Activated naive CD4-positive, alpha-beta T cell treated with anti-CD3 and anti-CD28 coated beads, Interleukin-2, amount 50 U/mL, for 72 hours (primary cell): ENCODE measurements at regions not wholly inside any gene's neighbourhood (a gene's known extent, or its start where the extent isn't known, plus 50 kb on each side); places are given as distances from the start of the nearest gene placed in this dataset.
"Not testable (repeated sequence)": the region's sequence is repeated elsewhere in the genome, so short reads cannot be mapped to it uniquely, and the experiment has no call there.

ENCODE experiments used
- ATAC-seq, 2 donors: fragments of 150-1000 bp; cut with Tn5 transposase; 2 replicates each; pipeline ENCODE4 v1.10.0; 2021; ENCODE audit warnings: mild to moderate bottlenecking in 2 of 2, moderate library complexity in 2 of 2
- DNase-seq, 2 donors: peaks; one replicate each; pipeline ENCODE4 v3.0.0; 2021 to 2022; ENCODE audit warnings: low spot score in 2 of 2
- H3K27ac Mint-ChIP-seq, 2 donors: one replicate each; pipeline ENCODE4 v1.8.0; 2022; ENCODE audit warnings: mild to moderate bottlenecking in 2 of 2, mixed read lengths in 2 of 2
- H3K36me3 Mint-ChIP-seq, 2 donors: one replicate each; pipeline ENCODE4 v1.8.0; 2022; ENCODE audit warnings: mixed read lengths in 2 of 2
- H3K9me3 Mint-ChIP-seq, 2 donors: one replicate each; pipeline ENCODE4 v1.8.0; 2022; ENCODE audit warnings: mixed read lengths in 2 of 2

DNA sequence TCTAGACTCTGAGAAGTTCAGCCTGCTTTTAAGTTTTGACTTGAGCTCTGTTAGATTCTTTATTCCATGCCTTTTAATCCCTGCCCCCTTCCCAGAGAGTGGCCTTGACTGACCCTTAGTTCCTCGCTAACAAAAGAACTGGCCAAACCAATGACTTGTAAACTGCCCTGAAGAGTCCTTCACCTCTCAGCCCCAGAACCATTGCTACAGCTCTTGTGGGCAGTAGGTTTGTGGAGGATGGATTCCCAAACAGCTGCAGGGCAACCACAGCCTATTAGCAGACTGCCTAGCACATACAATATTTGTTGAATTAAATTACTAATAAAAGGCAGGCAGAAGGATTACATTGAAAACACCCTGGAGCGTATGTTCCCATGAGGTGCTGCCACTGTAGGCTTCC, 163.9 kb downstream of the MAIP1 start:
- no peak for DNase-seq
- ATAC-seq: no peak
- H3K36me3 Mint-ChIP-seq: peaks cover 0 to 6% of the 10 kb centered on the region in 2 donors
- peaks cover 0 to 14% of the 10 kb centered on the region in 2 donors for H3K9me3 Mint-ChIP-seq
- no peak overlapping the region for H3K27ac Mint-ChIP-seq

DNA sequence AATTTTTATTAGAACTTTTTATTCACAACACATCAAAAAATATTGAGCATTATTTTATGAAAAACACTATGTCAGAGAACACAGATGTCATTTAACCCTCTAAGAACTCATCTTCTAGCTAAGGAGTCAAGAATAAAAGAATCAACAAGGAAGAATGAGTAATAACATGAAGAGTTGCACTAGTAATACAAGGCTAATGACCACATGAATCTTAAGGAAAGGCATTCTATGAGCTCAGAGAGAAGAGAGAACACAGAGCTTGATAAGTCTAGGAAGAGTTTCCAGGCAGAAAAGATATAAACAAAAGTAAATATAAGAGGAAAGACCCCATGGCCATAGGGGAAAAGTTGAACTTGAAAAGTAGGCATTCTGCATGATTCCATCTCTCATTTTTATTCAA, 166.5 kb downstream of the MAIP1 start:
- H3K36me3 Mint-ChIP-seq: peaks cover 0 to 6% of the 10 kb centered on the region in 2 donors
- peaks cover 0 to 7% of the 10 kb centered on the region in 2 donors for H3K9me3 Mint-ChIP-seq
- no peak for DNase-seq
- ATAC-seq: no peak
- H3K27ac Mint-ChIP-seq: no peak overlapping the region

DNA sequence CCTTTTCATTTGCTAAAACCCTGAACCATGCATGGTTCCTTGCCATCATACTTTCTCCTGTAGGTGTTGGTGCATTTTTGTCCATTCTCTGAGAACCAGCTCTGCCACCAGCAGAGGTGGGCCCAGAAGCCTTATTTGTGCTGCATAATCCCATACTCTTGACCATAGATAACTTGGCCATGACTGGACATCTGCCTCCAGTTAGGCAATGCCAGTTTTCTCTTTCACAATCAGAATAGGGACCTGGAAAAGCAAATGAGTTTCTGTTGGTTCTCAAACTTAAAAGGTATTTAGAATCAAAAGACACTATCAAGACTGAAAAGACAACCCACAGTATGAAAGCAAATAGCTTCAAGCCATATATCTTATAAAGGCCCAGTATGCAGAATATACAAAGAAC, 167.3 kb downstream of the MAIP1 start:
- H3K9me3 Mint-ChIP-seq: peaks cover 0 to 7% of the 10 kb centered on the region in 2 donors
- no peak overlapping the region for H3K27ac Mint-ChIP-seq
- H3K36me3 Mint-ChIP-seq: peaks cover 0 to 6% of the 10 kb centered on the region in 2 donors
- DNase-seq (no peak), ATAC-seq (no peak)

- not testable (repeated sequence) for DNase-seq, H3K36me3 Mint-ChIP-seq, H3K27ac Mint-ChIP-seq, ATAC-seq, H3K9me3 Mint-ChIP-seq
These were observed 169.4 kb downstream of the MAIP1 start for GRCh38 chr2:200124665-200125368.

GRCh38 chr2:200125444-200126284, 170.3 kb downstream of the MAIP1 start:
- Mint-ChIP-seq H3K27ac (no peak overlapping the region), H3K9me3 (peaks cover 0 to 7% of the 10 kb centered on the region in 2 donors), H3K36me3 (no peaks in the 10 kb centered on the region)
- DNase-seq: no peak
- no peak for ATAC-seq

GRCh38 chr2:200126285-200126670, 170.9 kb downstream of the MAIP1 start:
- not testable (repeated sequence) for H3K27ac Mint-ChIP-seq, ATAC-seq, H3K9me3 Mint-ChIP-seq, H3K36me3 Mint-ChIP-seq, DNase-seq

DNA sequence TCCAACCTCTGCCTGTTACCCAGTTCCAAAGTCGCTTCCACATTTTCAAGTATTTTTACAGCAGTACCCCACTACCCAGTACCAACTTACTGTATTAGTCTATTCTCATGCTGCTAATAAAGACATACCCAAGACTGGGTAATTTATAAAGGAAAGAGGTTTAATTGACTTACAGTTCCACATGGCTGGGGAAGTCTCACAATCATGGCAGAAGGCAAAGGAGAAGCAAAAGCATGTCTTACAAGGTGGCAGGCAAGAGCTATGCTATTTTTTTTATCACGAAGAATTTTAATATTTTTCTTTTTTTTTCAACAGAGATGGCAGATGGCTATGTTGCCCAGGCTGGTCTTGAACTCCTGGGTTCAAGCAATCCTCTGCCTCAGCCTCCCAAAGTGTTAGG, 171.3 kb downstream of the MAIP1 start:
- not testable (repeated sequence) for H3K9me3 Mint-ChIP-seq, H3K36me3 Mint-ChIP-seq, DNase-seq, ATAC-seq, H3K27ac Mint-ChIP-seq

DNA sequence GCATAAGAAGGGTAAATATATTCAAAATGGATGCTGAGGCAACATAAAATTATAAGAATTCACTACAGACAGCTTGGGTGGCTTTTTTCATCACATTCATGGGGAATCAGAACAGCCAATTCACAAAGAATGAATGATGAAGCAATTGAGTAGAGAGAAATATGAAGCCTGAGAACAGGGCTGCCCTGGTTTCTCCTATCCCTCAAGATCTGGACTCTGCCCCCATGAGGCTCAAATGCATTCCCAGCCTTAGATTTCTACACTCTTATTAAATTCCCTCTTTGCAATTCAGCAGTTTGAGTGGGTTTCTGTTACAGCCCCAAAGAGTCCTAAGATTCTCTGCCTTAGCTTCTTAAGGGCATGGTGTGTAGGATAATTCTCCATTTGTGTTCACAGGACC, 172.5 kb downstream of the MAIP1 start:
- H3K27ac Mint-ChIP-seq: no peak overlapping the region
- peaks cover 0 to 7% of the 10 kb centered on the region in 2 donors for H3K9me3 Mint-ChIP-seq
- no peak for DNase-seq
- ATAC-seq: no peak
- H3K36me3 Mint-ChIP-seq: no peaks in the 10 kb centered on the region

GRCh38 chr2:200128296-200128695, 172.9 kb downstream of the MAIP1 start:
- Mint-ChIP-seq H3K36me3 (no peaks in the 10 kb centered on the region), H3K27ac (no peak overlapping the region), H3K9me3 (peaks cover 0 to 7% of the 10 kb centered on the region in 2 donors)
- DNase-seq (no peak), ATAC-seq (no peak)

DNA sequence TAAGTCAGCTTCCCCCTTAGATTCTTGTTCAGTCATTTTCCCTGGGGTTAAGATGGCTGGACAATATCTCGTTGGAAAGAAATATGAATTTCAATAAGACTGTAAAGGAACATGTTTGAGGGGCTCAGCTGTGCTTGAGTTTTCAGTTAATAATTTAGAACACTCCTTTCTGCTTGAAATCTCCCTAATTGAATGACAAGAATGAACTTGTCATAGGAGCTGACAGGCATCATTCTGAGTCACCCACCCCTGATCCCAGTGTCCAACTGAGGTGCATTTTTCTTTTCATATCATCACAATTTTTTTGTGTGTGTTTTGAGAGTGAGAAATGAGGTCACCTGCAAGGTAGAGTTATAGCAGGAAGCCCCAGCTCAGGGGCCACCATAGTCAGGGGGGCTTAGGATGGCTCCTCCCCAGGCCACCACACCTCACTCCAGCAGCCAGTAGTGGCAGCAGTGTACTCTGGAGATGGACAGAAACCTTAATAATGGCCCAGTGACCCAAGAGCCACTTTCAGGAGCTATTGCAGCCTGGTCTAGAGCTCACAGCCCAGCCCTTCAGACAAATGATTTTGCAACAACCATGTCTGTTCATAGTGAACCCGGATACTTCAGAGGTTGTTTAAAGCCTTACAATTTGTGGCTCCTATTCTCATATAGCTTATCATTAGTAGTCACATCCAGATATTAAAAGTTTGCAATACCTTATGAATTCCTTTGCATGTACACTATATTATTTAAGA, 174.5 kb downstream of the MAIP1 start:
- H3K27ac Mint-ChIP-seq: no peak overlapping the region
- no peaks in the 10 kb centered on the region for H3K9me3 Mint-ChIP-seq
- ATAC-seq: no peak
- no peak for DNase-seq
- no peaks in the 10 kb centered on the region for H3K36me3 Mint-ChIP-seq

DNA sequence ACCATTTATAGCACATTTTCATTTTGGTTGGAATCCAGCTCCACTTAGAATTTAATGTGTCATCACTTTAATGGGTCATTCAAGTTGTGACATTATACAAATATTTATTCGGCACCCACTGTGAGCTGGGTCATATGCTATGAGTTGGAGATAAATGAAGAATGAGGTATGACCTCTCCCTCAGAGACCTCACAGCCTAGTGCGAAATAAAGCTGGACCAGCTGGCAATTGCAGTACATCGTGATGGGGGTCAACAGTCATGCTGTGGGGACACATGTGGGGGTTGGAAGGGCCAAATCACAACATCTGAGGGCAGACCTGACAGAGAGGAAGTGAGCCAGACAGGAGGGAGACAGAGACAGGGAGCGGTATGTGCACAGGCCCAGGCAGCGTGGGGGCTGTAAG, 175.4 kb downstream of the MAIP1 start:
- ATAC-seq: no peak
- no peak for DNase-seq
- Mint-ChIP-seq H3K9me3 (no peaks in the 10 kb centered on the region), H3K36me3 (no peaks in the 10 kb centered on the region), H3K27ac (no peak overlapping the region)

DNA sequence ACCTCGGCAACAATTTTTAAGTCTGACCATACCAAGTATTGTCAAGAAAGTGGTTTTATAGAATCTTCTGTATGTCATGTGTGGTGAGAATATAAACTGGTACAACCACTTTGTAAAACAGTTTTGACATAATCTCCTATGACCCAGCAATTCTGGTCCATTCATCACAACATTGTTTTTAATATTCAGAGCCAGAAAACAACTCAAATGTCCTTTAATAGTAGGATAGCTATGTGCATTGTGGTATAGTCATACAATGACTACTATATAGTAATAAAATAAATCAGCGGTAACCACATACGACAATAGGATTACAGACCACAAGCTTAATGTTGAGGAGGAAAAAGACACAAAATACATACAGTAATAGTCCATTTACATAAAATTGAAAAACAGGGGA, 175.2 kb upstream of the SPATS2L start:
- DNase-seq: no peak
- H3K36me3 Mint-ChIP-seq: no peaks in the 10 kb centered on the region
- H3K27ac Mint-ChIP-seq: no peak overlapping the region
- ATAC-seq: no peak
- no peaks in the 10 kb centered on the region for H3K9me3 Mint-ChIP-seq

DNA sequence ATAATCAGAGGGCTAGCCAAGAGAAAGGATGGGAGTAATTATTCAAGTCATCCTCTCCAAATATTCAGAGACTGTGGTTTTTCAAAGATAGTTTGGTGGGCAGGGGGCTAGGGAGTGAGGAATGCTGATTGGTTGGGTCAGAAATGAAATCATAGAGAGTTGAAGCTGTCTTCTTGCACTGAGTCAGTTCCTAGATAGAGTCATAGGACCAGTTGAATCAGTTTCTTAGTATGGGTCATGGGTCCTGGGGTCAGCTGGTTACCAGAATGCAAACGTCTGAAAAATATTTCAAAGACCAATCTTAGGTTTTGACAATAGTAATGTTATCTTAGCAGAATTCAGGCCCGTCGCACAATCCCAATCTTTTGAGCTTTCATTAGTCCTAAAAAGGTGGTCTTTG, 171.4 kb upstream of the SPATS2L start:
- no peak overlapping the region for H3K27ac Mint-ChIP-seq
- H3K9me3 Mint-ChIP-seq: no peaks in the 10 kb centered on the region
- DNase-seq: no peak
- peak in 1 of 2 donors; percentile 34 for ATAC-seq
- no peaks in the 10 kb centered on the region for H3K36me3 Mint-ChIP-seq

- Mint-ChIP-seq H3K27ac (no peak overlapping the region), H3K36me3 (no peaks in the 10 kb centered on the region), H3K9me3 (no peaks in the 10 kb centered on the region)
- DNase-seq (no peak), ATAC-seq (no peak)
These were observed 169.8 kb upstream of the SPATS2L start for GRCh38 chr2:200136655-200137054.

DNA sequence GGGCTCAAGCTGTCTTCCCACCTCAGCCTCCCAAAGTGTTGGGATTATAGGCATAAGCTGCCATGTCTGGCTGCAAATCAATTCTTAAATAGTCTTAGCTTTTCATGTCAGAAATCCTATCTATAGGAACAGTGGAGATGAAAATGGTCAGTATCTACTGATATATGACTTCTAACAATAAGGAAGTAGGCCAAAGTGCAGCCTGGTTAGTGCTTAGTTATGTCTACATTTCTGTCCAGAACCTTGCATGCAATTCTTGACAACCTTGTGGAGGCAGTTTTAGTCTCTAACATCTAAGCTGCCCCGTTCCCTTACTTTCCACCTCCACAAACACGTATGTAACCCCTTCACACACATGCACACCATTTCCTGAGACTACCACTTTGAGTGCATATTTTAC, 169.2 kb upstream of the SPATS2L start:
- no peak for ATAC-seq
- no peaks in the 10 kb centered on the region for H3K36me3 Mint-ChIP-seq
- H3K27ac Mint-ChIP-seq: no peak overlapping the region
- no peaks in the 10 kb centered on the region for H3K9me3 Mint-ChIP-seq
- no peak for DNase-seq

GRCh38 chr2:200137691-200138090, 168.8 kb upstream of the SPATS2L start:
- Mint-ChIP-seq H3K36me3 (no peaks in the 10 kb centered on the region), H3K27ac (no peak overlapping the region), H3K9me3 (no peaks in the 10 kb centered on the region)
- ATAC-seq (no peak), DNase-seq (no peak)

DNA sequence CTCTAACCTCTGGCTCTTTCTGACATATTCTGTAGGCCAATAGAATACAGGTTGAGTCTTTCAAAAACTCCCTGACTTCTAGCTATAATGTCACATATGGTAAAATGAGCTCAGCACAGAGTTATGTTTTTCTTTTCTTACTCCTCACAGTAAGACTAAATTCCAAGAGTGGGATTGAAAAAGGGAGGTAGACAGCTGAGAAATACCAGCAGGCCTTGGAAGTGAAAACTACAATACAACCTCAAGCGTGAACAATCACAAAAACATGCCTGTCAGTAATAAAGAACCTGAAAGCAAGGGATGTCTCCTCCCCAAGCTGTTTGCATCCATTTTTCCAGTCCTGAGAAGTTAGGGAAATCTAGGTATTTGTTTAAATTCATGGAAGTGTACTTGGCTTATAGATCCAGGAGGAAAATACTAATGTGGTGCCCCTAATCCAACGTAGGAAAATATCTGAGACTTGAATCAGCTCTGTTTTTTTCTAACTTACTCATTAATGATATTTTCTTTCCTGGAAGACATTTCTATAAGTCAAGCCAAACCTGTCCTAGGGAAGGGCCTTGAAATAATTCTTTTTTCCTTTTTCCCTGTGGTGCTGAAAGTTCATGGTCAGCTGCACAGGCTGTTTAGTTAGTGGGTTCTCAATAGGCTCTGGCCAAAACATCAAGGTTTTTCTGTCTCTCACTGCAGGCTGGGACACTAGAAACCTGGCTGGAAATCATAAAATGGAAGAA, 167.9 kb upstream of the SPATS2L start:
- ATAC-seq: no peak
- DNase-seq: no peak
- H3K27ac Mint-ChIP-seq: no peak overlapping the region

More for the DNA sequence above, 167.9 kb upstream of the SPATS2L start:
- Mint-ChIP-seq H3K9me3 (no peaks in the 10 kb centered on the region), H3K36me3 (no peaks in the 10 kb centered on the region)
